ENCODE measurements at regions not wholly inside any gene's neighbourhood (a gene's known extent, or its start where the extent isn't known, plus 50 kb on each side); places are given as distances from the start of the nearest gene placed in this dataset.

DNA sequence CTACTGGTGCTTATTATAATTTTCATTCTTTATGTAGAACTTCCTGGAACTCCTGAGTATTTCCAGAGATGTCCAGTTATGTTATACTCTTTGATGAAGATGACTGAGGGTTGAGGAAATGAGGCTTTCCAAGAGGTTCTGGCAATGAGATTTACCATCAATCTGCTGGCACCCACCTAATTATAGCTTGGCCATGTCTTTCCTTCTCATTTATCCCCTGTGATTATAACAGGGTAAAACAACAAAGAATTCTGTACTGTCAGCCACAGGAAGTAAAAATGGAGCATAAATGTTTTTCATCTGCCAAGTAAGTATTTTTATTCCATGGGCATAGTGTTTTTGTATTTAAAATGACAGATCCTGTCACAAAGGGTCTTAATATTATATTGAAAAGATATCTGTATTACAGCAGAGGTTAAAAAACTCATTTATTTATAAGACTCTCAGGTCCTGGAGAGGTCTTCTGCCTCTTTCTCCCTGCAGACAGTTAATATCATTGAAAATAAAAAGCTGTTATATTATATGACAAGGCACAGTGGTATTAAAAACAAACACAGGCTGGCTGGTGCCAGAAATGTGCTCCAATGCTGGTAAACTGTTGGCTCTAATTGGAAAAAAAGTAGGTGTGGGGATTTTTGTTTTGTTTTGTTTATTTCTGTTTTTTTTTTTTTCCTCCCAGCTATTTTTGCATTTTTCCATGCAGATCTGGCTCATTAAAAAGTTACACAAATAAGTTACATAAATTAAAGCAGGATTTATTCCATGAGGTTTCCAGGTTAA, 1764.1 kb upstream of the CELF4 start:
- CTCF ChIA-PET = no interaction called here
- no peak overlapping the region for H3K27ac ChIP-seq (ENCODE audit: insufficient read depth, low read depth, low read length)
- H3K4me2 ChIP-seq (ENCODE audit: insufficient read depth, low read length) = no peak overlapping the region
- intact Hi-C loops (cut with micrococcal nuclease) (no loop called here), dilution Hi-C loops (cut with MboI; ENCODE audit: extremely low pct_ligation_motif_present, low sequenced_read_pairs) (no loop called here)
- H2AFZ ChIP-seq (ENCODE audit: low read depth, low read length) = no peak overlapping the region
- no peaks in the 10 kb centered on the region for H3K36me3 ChIP-seq (ENCODE audit: control insufficient read depth in 2 of 2, extremely low read depth in 1 of 2, insufficient read depth in 2 of 2, low read length in 2 of 2)
- no peak overlapping the region for H3K9ac ChIP-seq (replicated peaks; ENCODE audit: extremely low read depth, insufficient read depth, low read length)
- H3K79me2 ChIP-seq (ENCODE audit: control insufficient read depth, insufficient read depth, low read length) = no peaks in the 10 kb centered on the region
- no peaks in the 10 kb centered on the region for H3K9me1 ChIP-seq (replicated peaks; ENCODE audit: control insufficient read depth, extremely low read depth, insufficient read depth, low read length)
- H4K20me1 ChIP-seq (replicated peaks; ENCODE audit: control insufficient read depth, extremely low read depth, insufficient read depth, low read length) = no peaks in the 10 kb centered on the region
- POLR2A ChIA-PET = interaction anchor here (0.7 kb wide), 1 partner anchor 27 kb away, joined by 3 read pairs; no protein-coding TSS in a partner anchor
- FAIRE-seq (no peak), DNase-seq (ENCODE audit: low read depth, low spot score) (no peak)
- no peaks in the 10 kb centered on the region for H3K4me1 ChIP-seq (ENCODE audit: control insufficient read depth, extremely low read depth, insufficient read depth, low read length)
- TF ChIP-seq MAX (IDR thresholded peaks at IDR 0.05; ENCODE audit: insufficient read depth, insufficient read length) = no peak
- no peak for TF ChIP-seq MYC (IDR thresholded peaks at IDR 0.05; ENCODE audit: low read depth, low read length)
- TF ChIP-seq CTCF (IDR thresholded peaks at IDR 0.05; ENCODE audit: extremely low read depth in 1 of 2, insufficient read depth in 1 of 2, low read depth in 1 of 2, low read length in 2 of 2) = no peak
- BruUV-seq (replicated peaks) = no TSS peak
- no peak overlapping the region for H3K4me3 ChIP-seq (replicated peaks in 1 of 3; ENCODE audit: insufficient read depth in 1 of 3, low read depth in 1 of 3, low read length in 3 of 3)
- no peaks in the 10 kb centered on the region for H3K9me3 ChIP-seq (replicated peaks; ENCODE audit: control insufficient read depth, insufficient read depth, low read length)
- H3K27me3 ChIP-seq (ENCODE audit: control insufficient read depth in 2 of 2, insufficient read depth in 2 of 2, low read length in 2 of 2) = no peaks in the 10 kb centered on the region

DNA sequence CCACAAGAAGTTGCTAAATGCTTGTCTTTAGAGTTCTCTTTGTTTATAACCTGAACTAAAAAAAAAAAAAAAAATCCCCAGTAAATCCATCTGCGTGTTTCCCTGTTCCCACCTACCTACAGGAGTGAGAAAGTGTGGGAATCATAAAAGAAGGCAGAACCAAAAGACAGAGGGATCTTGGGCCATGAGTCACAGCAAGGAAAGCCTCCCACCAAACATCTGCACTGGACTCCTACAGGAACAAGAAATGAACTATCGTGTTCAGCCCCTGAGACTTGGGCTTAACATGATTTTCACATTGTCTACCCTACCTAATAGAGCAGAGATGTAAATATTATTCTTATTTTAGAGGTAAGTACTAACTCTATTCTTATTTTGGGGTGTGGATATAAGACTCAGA, 1761.2 kb upstream of the CELF4 start:
- no peaks in the 10 kb centered on the region for H3K9me1 ChIP-seq (replicated peaks; ENCODE audit: control insufficient read depth, extremely low read depth, insufficient read depth, low read length)
- no peak overlapping the region for H3K4me2 ChIP-seq (ENCODE audit: insufficient read depth, low read length)
- ChIA-PET POLR2A (no interaction called here), CTCF (no interaction called here)
- TF ChIP-seq POLR2AphosphoS5 (IDR thresholded peaks at IDR 0.05; ENCODE audit: insufficient read depth, low read depth, low read length) = no peak
- no peak for TF ChIP-seq MYC (IDR thresholded peaks at IDR 0.05; ENCODE audit: low read depth, low read length)
- no peak for TF ChIP-seq GATA2 (IDR thresholded peaks at IDR 0.05; ENCODE audit: insufficient read depth, insufficient read length, low read depth, low read length)
- FAIRE-seq = no peak
- intact Hi-C loops (cut with micrococcal nuclease) (no loop called here), dilution Hi-C loops (cut with MboI; ENCODE audit: extremely low pct_ligation_motif_present, low sequenced_read_pairs) (no loop called here)
- H3K9ac ChIP-seq (replicated peaks; ENCODE audit: extremely low read depth, insufficient read depth, low read length) = no peak overlapping the region
- H3K4me1 ChIP-seq (ENCODE audit: control insufficient read depth, extremely low read depth, insufficient read depth, low read length) = no peaks in the 10 kb centered on the region
- no peak overlapping the region for H2AFZ ChIP-seq (ENCODE audit: low read depth, low read length)
- DNase-seq (ENCODE audit: low read depth, low spot score) = no peak
- no TSS peak for BruUV-seq (replicated peaks)
- H3K4me3 ChIP-seq (replicated peaks in 1 of 3; ENCODE audit: insufficient read depth in 1 of 3, low read depth in 1 of 3, low read length in 3 of 3) = no peak overlapping the region
- no peaks in the 10 kb centered on the region for H4K20me1 ChIP-seq (replicated peaks; ENCODE audit: control insufficient read depth, extremely low read depth, insufficient read depth, low read length)
- no peaks in the 10 kb centered on the region for H3K36me3 ChIP-seq (ENCODE audit: control insufficient read depth in 2 of 2, extremely low read depth in 1 of 2, insufficient read depth in 2 of 2, low read length in 2 of 2)
- no peak overlapping the region for H3K27ac ChIP-seq (ENCODE audit: insufficient read depth, low read depth, low read length)
- no peaks in the 10 kb centered on the region for H3K79me2 ChIP-seq (ENCODE audit: control insufficient read depth, insufficient read depth, low read length)
- no peaks in the 10 kb centered on the region for H3K9me3 ChIP-seq (replicated peaks; ENCODE audit: control insufficient read depth, insufficient read depth, low read length)
- no peaks in the 10 kb centered on the region for H3K27me3 ChIP-seq (ENCODE audit: control insufficient read depth in 2 of 2, insufficient read depth in 2 of 2, low read length in 2 of 2)

Data from endothelial cell of umbilical vein (primary cell).